ENCODE measurements at regions not wholly inside any gene's neighbourhood (a gene's known extent, or its start where the extent isn't known, plus 50 kb on each side); places are given as distances from the start of the nearest gene placed in this dataset.

DNA sequence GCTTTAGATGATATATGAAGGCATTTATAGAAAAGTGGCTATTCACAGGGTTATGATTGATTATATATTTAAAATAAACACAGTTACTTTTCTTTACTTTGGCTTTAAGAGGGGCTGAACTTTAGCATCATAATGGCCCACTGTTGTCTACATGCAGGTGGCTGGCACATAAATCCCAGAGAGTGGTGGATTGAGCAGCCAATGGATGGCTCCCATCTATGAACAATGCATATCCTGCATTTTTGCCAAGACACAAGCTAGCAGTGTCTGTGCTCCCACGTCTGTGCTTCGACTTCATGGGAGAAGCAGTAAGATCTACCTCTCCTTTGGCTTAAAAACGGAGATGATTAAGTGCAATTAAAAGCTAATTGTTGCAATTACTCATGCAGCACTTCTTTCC, 373.2 kb upstream of the CDH11 start:
- no CpG with 5 or more reads among the region's 3 CpGs for WGBS (ENCODE audit: insufficient coverage, insufficient read length)
- no peak for DNase-seq (ENCODE audit: low read depth, low spot score)
- Histone ChIP-seq H3K4me3 (ENCODE audit: low read length) (no peak overlapping the region), H3K27me3 (ENCODE audit: control insufficient read depth, insufficient read depth, low read length) (no peaks in the 10 kb centered on the region), H3K4me1 (ENCODE audit: control insufficient read depth, insufficient read depth, low read length) (peaks cover 2% of the 10 kb centered on the region; the same call in 1 of the 2 replicates), H3K36me3 (ENCODE audit: control insufficient read depth, insufficient read depth, low read length) (no peaks in the 10 kb centered on the region), H3K9me3 (ENCODE audit: control insufficient read depth, insufficient read depth, low read length) (no peaks in the 10 kb centered on the region), H3K27ac (ENCODE audit: low read length) (no peak overlapping the region)

DNA sequence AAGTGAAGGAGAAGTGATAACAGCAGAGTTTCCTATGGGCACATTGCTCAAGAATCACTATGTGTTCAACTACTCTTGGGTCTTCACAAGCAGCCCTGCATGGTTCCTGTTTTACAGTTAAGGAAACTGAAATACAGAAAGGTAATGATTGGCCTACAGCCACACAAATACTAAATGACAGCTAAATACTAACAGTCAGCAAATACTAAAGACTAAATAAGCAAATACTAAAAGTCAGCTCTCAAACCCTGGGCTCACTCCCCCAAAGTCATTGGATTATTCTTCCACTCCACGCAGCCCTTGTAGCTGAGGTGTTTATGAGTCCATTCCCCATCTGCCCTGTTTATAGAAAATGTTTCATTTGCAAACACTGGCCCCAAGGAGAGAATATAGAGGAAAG, 372.7 kb upstream of the CDH11 start:
- WGBS (ENCODE audit: insufficient coverage, insufficient read length), result no CpG with 5 or more reads among the region's 1 CpG
- Histone ChIP-seq H3K4me3 (ENCODE audit: low read length) (no peak overlapping the region), H3K4me1 (ENCODE audit: control insufficient read depth, insufficient read depth, low read length) (peaks cover 2% of the 10 kb centered on the region; the same call in 1 of the 2 replicates), H3K27ac (ENCODE audit: low read length) (no peak overlapping the region), H3K9me3 (ENCODE audit: control insufficient read depth, insufficient read depth, low read length) (no peaks in the 10 kb centered on the region), H3K36me3 (ENCODE audit: control insufficient read depth, insufficient read depth, low read length) (no peaks in the 10 kb centered on the region), H3K27me3 (ENCODE audit: control insufficient read depth, insufficient read depth, low read length) (no peaks in the 10 kb centered on the region)
- DNase-seq (ENCODE audit: low read depth, low spot score), result no peak

DNA sequence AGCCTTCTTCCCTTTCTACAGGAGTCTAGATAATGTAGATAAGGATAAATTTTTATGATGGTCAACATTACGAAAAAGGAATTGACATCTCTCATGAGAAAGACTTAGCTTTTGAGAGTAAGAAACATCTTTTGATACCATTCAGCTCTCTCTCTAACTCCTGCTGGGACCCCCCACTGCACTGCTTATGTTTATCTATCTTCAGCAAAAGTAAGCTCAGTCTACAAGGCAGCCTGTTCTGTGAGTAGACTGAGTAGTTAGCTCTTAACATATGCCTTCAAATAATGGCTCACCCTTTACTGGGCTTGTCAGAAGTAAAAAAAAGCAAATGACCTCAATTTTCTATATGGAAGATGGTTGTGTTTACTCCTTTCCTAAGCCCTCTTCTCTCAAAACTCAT, 372.2 kb upstream of the CDH11 start:
- no peak for DNase-seq (ENCODE audit: low read depth, low spot score)

DNA sequence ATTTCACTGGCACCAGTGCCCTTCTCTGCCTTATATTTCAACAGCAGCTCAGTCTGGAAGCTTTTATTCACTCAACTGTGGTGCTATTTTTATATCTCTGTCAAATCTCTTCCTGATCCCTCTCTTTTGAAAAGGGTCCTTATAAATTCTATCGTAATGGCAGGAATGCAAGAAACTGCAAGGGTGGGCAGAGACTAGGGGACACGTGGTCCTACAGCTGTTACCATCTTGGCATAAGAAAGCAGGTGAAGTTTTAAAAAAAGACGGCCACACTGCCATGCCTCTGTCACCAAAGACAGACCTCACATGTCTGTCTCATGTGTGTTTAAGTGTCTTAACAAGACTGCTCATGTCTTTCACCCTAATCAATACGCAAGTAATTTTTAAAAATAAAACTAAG, 368.4 kb upstream of the CDH11 start:
- Histone ChIP-seq H3K27me3 (ENCODE audit: control insufficient read depth, insufficient read depth, low read length) (no peaks in the 10 kb centered on the region), H3K36me3 (ENCODE audit: control insufficient read depth, insufficient read depth, low read length) (no peaks in the 10 kb centered on the region), H3K27ac (ENCODE audit: low read length) (no peak overlapping the region), H3K4me1 (ENCODE audit: control insufficient read depth, insufficient read depth, low read length) (peaks cover 2% of the 10 kb centered on the region; the same call in 1 of the 2 replicates), H3K9me3 (ENCODE audit: control insufficient read depth, insufficient read depth, low read length) (no peaks in the 10 kb centered on the region), H3K4me3 (ENCODE audit: low read length) (no peak overlapping the region)
- no peak for DNase-seq (ENCODE audit: low read depth, low spot score)
- WGBS (ENCODE audit: insufficient coverage, insufficient read length), result no CpG with 5 or more reads among the region's 4 CpGs

More for the DNA sequence above, 372.2 kb upstream of the CDH11 start:
- no CpG with 5 or more reads among the region's 1 CpG for WGBS (ENCODE audit: insufficient coverage, insufficient read length)
- Histone ChIP-seq H3K27me3 (ENCODE audit: control insufficient read depth, insufficient read depth, low read length) (no peaks in the 10 kb centered on the region), H3K9me3 (ENCODE audit: control insufficient read depth, insufficient read depth, low read length) (no peaks in the 10 kb centered on the region), H3K4me1 (ENCODE audit: control insufficient read depth, insufficient read depth, low read length) (peaks cover 2% of the 10 kb centered on the region; the same call in 1 of the 2 replicates), H3K4me3 (ENCODE audit: low read length) (no peak overlapping the region), H3K36me3 (ENCODE audit: control insufficient read depth, insufficient read depth, low read length) (no peaks in the 10 kb centered on the region), H3K27ac (ENCODE audit: low read length) (no peak overlapping the region)

DNA sequence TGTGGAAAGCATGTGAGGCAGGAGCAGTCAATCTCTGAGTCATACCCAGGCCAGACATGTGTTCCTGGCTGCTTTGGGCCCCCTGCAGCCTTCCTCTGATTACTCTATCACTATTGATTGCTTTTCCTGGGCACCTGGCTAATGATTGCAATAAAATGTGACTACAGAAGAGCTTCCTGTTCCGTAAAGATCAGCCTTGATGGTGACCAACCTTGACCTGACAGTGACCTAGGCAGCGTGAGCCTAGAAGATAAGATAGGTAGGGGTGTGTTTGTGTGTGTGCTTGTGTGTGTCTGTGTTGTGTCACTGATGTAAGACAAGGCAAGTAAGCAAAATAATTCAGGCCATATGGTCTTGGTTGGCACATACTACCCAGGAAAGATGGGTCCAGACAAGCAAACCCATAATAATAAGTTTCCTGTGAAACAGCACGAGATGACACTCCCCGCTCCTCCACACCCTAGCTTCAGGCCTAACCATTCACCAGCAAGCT, 367.7 kb upstream of the CDH11 start:
- Histone ChIP-seq H3K36me3 (ENCODE audit: control insufficient read depth, insufficient read depth, low read length) (no peaks in the 10 kb centered on the region), H3K27me3 (ENCODE audit: control insufficient read depth, insufficient read depth, low read length) (no peaks in the 10 kb centered on the region), H3K4me1 (ENCODE audit: control insufficient read depth, insufficient read depth, low read length) (no peaks in the 10 kb centered on the region), H3K4me3 (ENCODE audit: low read length) (no peak overlapping the region), H3K27ac (ENCODE audit: low read length) (no peak overlapping the region), H3K9me3 (ENCODE audit: control insufficient read depth, insufficient read depth, low read length) (no peaks in the 10 kb centered on the region)
- no peak for DNase-seq (ENCODE audit: low read depth, low spot score)
- no CpG with 5 or more reads among the region's 4 CpGs for WGBS (ENCODE audit: insufficient coverage, insufficient read length)

DNA sequence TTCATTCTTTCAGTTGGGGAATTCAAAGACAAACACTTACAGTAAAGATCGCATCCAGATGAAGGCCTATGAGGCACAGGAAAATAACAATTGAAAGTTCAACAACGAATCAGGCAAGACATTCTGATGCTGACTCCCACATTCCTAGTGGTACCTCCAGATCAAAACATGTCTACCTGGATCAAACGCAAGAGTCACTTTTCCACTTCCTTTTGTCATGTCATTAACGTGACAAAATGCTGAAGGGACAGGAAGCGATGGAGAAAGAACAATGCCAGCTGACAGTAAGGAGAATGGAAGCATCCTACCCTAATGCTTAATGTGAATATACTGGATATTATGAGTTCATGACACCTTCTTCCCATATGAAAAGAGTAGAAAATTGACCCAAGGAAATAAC, 365.4 kb upstream of the CDH11 start:
- WGBS (ENCODE audit: insufficient coverage, insufficient read length), result no CpG with 5 or more reads among the region's 5 CpGs
- Histone ChIP-seq H3K4me3 (ENCODE audit: low read length) (no peak overlapping the region), H3K4me1 (ENCODE audit: control insufficient read depth, insufficient read depth, low read length) (no peaks in the 10 kb centered on the region), H3K9me3 (ENCODE audit: control insufficient read depth, insufficient read depth, low read length) (no peaks in the 10 kb centered on the region), H3K27ac (ENCODE audit: low read length) (no peak overlapping the region), H3K36me3 (ENCODE audit: control insufficient read depth, insufficient read depth, low read length) (no peaks in the 10 kb centered on the region), H3K27me3 (ENCODE audit: control insufficient read depth, insufficient read depth, low read length) (no peaks in the 10 kb centered on the region)
- no peak for DNase-seq (ENCODE audit: low read depth, low spot score)

DNA sequence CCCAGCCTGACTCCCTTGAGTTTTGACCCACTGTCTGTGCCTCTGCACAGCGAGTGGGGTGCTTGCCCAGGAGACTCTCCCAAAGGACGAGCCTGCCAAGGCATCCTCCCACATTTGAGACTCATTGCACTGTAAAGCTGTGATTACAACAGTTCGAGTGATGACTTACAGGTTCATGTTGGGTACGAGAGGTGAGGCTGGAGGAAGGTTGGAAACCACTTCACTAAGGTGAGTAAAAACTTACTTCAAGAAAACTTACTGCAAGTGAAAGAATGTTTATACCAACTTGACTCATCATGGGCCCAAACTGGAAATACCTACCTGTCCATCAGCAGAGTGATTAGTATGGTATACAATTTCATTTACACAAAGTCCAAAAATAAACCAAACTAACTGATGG, 360.1 kb upstream of the CDH11 start:
- H3K36me3 ChIP-seq (ENCODE audit: control insufficient read depth, insufficient read depth, low read length), result no peaks in the 10 kb centered on the region
- no peak overlapping the region for H3K4me3 ChIP-seq (ENCODE audit: low read length)
- H3K4me1 ChIP-seq (ENCODE audit: control insufficient read depth, insufficient read depth, low read length), result no peaks in the 10 kb centered on the region
- no CpG with 5 or more reads among the region's 4 CpGs for WGBS (ENCODE audit: insufficient coverage, insufficient read length)
- DNase-seq (ENCODE audit: low read depth, low spot score), result no peak
- no peaks in the 10 kb centered on the region for H3K27me3 ChIP-seq (ENCODE audit: control insufficient read depth, insufficient read depth, low read length)
- H3K9me3 ChIP-seq (ENCODE audit: control insufficient read depth, insufficient read depth, low read length), result no peaks in the 10 kb centered on the region
- no peak overlapping the region for H3K27ac ChIP-seq (ENCODE audit: low read length)

DNA sequence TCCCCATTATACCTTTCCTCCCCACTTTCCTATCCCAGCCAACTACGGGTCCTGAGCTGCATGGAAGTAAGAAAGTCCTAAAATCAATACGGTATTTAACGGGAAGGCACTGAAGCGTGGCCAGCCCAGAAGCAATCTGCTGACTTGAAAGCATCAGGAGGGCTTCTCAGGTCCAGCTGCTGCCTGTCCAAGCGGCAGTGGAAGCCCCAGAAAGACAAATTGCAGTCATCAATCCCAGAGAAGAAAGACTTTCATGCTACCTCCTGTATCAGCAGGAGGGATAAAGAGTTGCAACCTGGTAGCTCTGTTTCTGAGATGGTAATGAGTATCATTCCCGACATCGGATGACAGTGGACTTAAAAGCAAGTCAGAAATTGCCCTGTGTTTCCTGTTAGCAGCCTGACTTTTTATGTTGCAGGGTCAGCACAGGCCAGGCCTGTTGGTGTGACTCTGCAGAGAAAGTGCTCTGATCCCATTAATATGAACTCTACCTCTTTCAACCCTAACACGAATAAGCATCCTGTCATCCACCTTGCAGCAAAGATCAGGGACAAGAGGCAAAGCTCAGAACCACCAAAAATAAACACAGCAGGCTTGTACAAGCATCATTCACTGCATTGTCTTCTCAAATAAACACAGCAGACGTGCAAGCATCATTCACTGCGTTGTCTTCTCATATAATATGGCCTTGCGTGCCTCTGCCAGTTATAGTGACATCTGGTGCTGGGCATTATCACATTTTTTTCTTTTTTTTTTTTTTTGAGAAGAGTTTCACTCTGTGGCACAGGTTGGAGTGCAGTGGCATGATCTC, 358.6 kb upstream of the CDH11 start:
- Histone ChIP-seq H3K9me3 (ENCODE audit: control insufficient read depth, insufficient read depth, low read length) (no peaks in the 10 kb centered on the region), H3K27me3 (ENCODE audit: control insufficient read depth, insufficient read depth, low read length) (no peaks in the 10 kb centered on the region), H3K4me1 (ENCODE audit: control insufficient read depth, insufficient read depth, low read length) (no peaks in the 10 kb centered on the region), H3K27ac (ENCODE audit: low read length) (no peak overlapping the region), H3K36me3 (ENCODE audit: control insufficient read depth, insufficient read depth, low read length) (no peaks in the 10 kb centered on the region), H3K4me3 (ENCODE audit: low read length) (no peak overlapping the region)
- DNase-seq (ENCODE audit: low read depth, low spot score), result no peak
- WGBS (ENCODE audit: insufficient coverage, insufficient read length), result no CpG with 5 or more reads among the region's 11 CpGs

DNA sequence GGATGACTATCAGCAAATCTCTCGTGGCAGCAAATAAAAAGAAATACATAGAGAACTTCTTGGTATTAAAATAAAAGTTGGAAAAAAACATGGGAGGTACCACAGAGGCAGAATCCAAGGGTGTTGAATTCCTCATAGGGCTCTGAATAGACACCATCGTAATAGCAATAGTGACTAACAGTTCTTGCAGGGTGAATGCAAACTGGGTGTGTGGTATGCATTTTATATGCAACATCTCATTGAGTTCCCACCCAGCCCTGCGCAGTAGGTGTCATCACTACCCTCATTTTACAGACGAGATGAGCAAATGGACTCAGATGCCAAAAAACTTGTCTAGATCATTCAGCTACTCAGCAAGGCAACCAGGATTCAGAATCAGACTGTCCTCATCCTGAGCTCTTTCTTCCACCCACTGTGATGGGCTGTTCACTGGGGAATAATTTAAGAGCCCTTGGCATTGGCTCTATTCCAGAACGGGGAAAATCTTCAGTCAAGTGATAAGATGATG, 354.6 kb upstream of the CDH11 start:
- Histone ChIP-seq H3K4me1 (ENCODE audit: control insufficient read depth, insufficient read depth, low read length) (no peaks in the 10 kb centered on the region), H3K4me3 (ENCODE audit: low read length) (no peak overlapping the region), H3K27me3 (ENCODE audit: control insufficient read depth, insufficient read depth, low read length) (no peaks in the 10 kb centered on the region), H3K36me3 (ENCODE audit: control insufficient read depth, insufficient read depth, low read length) (no peaks in the 10 kb centered on the region), H3K9me3 (ENCODE audit: control insufficient read depth, insufficient read depth, low read length) (no peaks in the 10 kb centered on the region), H3K27ac (ENCODE audit: low read length) (no peak overlapping the region)
- WGBS (ENCODE audit: insufficient coverage, insufficient read length), result no CpG with 5 or more reads among the region's 5 CpGs
- DNase-seq (ENCODE audit: low read depth, low spot score), result no peak

DNA sequence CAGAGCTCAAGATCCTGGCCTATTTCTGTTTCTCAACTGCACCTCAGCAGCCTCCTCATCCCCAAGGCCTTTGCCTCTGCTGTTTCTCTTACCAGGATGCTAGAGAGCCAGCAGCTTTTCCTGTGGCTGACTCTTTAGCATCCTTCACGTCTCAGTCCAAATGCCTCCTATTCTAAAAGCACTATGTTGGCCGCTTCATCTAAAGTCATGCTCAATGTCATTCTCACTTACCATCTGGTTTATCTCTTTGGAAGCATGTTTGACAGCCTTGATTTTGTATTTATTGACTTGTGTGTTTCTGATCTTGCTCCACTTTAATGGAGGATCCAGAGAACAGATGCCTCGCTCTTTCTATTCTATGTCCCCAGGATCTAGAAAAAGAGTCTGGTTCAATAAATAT, 351.8 kb upstream of the CDH11 start:
- Histone ChIP-seq H3K27ac (ENCODE audit: low read length) (no peak overlapping the region), H3K9me3 (ENCODE audit: control insufficient read depth, insufficient read depth, low read length) (no peaks in the 10 kb centered on the region), H3K4me3 (ENCODE audit: low read length) (no peak overlapping the region), H3K27me3 (ENCODE audit: control insufficient read depth, insufficient read depth, low read length) (no peaks in the 10 kb centered on the region), H3K36me3 (ENCODE audit: control insufficient read depth, insufficient read depth, low read length) (no peaks in the 10 kb centered on the region), H3K4me1 (ENCODE audit: control insufficient read depth, insufficient read depth, low read length) (no peaks in the 10 kb centered on the region)
- DNase-seq (ENCODE audit: low read depth, low spot score), result no peak
- no CpG with 5 or more reads among the region's 3 CpGs for WGBS (ENCODE audit: insufficient coverage, insufficient read length)

DNA sequence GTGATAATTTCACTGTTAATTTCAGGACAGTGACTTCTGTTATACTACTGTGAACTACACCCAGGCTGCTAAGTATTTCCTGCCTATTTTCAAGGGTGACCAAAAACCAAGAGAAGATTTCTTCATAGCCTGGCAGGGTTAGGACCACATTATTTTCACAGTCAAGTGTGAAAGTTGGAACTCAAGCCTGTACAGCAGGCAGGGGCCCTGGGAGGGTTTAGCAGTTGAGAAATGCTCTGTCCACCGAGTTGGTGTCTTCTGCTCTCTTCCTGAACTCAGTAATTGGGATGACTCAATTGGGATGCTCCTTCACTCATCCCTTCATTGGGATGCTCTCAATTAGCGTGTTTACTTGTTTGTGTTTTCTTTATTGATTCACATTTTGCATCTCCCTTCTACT, 347.3 kb upstream of the CDH11 start:
- WGBS (ENCODE audit: insufficient coverage, insufficient read length), result no CpG with 5 or more reads among the region's 2 CpGs
- Histone ChIP-seq H3K27ac (ENCODE audit: low read length) (no peak overlapping the region), H3K4me1 (ENCODE audit: control insufficient read depth, insufficient read depth, low read length) (no peaks in the 10 kb centered on the region), H3K27me3 (ENCODE audit: control insufficient read depth, insufficient read depth, low read length) (no peaks in the 10 kb centered on the region), H3K36me3 (ENCODE audit: control insufficient read depth, insufficient read depth, low read length) (no peaks in the 10 kb centered on the region), H3K9me3 (ENCODE audit: control insufficient read depth, insufficient read depth, low read length) (no peaks in the 10 kb centered on the region), H3K4me3 (ENCODE audit: low read length) (no peak overlapping the region)
- no peak for DNase-seq (ENCODE audit: low read depth, low spot score)
